D721Med (cell line): ENCODE measurements at regions not wholly inside any gene's neighbourhood (a gene's known extent, or its start where the extent isn't known, plus 50 kb on each side); places are given as distances from the start of the nearest gene placed in this dataset.

ENCODE experiments used
- DNase-seq: peaks from one replicate; pipeline ENCODE4 v3.0.0; 2011; ENCODE audit warnings: low spot score; ENCODE audit not compliant: insufficient read length
- FAIRE-seq: peaks from 2 replicates; lab custom pipeline; 2011; peaks lifted over from hg19 to GRCh38; lab: Jason Lieb, UNC
- TF ChIP-seq, protein P1 (sequence below): IDR thresholded peaks from 2 replicates; pipeline ENCODE4 v1.5.1; 2012; ENCODE audit warnings: mild to moderate bottlenecking, control low read depth; ENCODE audit not compliant: insufficient read depth; ENCODE audit errors: missing control alignments

DNA sequence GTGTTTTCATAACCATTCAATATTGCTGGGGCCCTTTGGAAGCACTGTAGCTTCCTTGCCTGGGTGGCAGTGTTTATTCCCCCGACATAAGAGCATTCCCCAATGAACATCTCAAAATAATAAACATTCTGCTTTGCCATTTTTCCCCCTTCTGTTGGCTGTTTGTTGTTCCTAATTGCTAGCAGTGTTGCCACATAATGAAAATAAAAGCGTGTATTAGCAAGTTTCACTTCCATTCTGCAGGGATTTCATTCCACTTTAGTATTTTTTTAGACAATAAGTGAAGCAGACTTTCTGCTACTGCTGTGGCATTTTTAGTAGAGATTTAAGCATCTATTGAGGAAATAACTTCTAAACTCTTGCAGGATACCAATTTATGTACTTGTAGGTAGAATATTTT is 154.7 kb upstream of the GALNT13 start:
- DNase-seq: no peak
- FAIRE-seq: no peak
- TF ChIP-seq, protein P1, sequence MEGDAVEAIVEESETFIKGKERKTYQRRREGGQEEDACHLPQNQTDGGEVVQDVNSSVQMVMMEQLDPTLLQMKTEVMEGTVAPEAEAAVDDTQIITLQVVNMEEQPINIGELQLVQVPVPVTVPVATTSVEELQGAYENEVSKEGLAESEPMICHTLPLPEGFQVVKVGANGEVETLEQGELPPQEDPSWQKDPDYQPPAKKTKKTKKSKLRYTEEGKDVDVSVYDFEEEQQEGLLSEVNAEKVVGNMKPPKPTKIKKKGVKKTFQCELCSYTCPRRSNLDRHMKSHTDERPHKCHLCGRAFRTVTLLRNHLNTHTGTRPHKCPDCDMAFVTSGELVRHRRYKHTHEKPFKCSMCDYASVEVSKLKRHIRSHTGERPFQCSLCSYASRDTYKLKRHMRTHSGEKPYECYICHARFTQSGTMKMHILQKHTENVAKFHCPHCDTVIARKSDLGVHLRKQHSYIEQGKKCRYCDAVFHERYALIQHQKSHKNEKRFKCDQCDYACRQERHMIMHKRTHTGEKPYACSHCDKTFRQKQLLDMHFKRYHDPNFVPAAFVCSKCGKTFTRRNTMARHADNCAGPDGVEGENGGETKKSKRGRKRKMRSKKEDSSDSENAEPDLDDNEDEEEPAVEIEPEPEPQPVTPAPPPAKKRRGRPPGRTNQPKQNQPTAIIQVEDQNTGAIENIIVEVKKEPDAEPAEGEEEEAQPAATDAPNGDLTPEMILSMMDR: no peak

- TF ChIP-seq, protein P1: no peak
- no peak for FAIRE-seq
Measured at GRCh38 chr2:153739394-153739793, 132.3 kb upstream of the GALNT13 start.

DNA sequence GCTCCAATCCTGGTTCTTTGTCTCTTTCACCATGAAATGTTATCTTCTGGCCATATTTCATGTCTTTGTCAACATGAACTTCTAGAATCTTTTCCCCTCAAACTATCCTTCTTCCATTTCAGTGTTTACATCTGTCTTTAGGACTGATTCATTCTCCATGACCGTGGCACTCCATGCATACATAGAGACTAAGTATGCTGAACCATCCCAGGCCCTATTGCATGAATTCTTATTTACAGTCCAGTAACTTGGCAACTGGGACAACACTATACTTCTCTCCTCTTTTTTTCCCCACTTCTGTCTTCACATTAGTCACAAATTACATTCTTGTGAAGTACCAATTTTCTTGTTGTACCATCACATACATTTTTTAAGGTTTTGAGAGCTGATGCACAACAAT is 109.8 kb upstream of the GALNT13 start:
- FAIRE-seq (no peak), DNase-seq (no peak)
- TF ChIP-seq, protein P1: no peak

More at GRCh38 chr2:153739394-153739793, 132.3 kb upstream of the GALNT13 start:
- no peak for DNase-seq

GRCh38 chr2:153766415-153766814 is 105.3 kb upstream of the GALNT13 start:
- DNase-seq: no peak
- TF ChIP-seq, protein P1: no peak
- no peak for FAIRE-seq

DNA sequence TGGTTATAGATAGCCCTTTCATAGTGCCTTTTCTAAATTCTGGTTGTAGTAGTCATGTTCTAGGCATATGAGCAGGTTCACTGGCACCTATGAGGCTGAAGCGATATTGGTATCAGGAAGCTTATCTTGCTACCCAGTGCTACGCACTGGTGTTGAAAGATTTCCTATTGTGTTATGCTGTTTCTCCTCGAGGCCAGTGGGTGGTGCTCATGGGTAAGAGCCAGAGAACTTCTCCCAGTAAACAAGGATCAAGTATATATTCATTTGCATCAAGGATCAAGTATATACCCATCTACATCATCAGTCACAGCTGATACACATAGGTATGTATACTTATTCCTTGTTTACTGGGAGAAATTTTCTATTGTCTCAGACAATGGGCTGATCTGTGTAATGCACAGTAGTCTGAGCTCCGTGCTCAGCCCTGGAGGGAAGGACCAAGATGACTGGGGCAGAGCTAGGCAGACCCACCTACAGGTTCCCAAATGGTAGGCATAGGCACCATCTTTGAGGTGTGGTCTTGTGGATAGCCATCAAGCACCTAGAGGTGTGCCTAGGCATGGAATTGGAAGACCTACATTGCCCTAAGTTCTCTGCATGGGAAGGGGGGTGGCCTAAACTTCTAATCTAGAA is 101.2 kb upstream of the GALNT13 start:
- DNase-seq: no peak
- TF ChIP-seq, protein P1: peak; percentile 11
- no peak for FAIRE-seq

DNA sequence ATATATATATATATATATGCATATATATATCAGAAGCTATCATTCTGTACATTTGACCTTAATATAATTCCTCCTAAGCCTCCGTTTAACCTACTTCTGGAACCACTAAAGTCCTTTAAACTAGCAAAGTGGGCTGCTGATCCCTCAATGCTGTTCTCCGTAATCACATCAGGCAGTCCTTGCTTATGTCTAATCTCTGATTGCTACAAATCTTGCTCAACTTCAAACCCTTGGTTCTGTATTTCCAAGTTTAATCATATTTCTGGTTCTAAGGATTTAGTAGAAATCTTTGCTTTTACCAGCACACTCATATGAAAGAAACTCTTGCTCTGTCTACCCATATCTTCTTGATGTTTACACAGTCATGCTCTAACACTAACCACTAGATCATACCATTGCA is 91.5 kb upstream of the GALNT13 start:
- TF ChIP-seq, protein P1: no peak
- DNase-seq (no peak), FAIRE-seq (no peak)

DNA sequence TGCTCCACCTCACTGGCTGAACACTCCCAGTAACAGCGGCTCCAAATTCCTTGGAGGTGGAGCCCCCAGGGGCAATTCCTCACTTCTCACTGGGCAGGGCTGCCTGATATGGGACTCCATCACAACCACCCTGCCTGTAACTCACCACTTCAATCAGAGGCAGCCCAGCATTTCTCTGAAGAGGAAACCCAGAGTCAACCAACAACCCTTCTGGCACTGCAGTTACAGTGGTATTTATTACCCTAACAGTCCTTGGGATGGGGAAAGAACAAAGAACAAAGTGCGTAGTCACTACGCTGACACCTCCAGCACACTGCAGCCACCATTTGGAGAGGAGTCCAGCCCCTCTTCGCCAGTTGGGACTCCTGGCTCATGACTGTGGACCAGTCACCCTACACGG is 85.7 kb upstream of the GALNT13 start:
- DNase-seq (no peak), FAIRE-seq (no peak)
- TF ChIP-seq, protein P1: no peak
